ENCODE measurements at regions not wholly inside any gene's neighbourhood (a gene's known extent, or its start where the extent isn't known, plus 50 kb on each side); places are given as distances from the start of the nearest gene placed in this dataset.

DNA sequence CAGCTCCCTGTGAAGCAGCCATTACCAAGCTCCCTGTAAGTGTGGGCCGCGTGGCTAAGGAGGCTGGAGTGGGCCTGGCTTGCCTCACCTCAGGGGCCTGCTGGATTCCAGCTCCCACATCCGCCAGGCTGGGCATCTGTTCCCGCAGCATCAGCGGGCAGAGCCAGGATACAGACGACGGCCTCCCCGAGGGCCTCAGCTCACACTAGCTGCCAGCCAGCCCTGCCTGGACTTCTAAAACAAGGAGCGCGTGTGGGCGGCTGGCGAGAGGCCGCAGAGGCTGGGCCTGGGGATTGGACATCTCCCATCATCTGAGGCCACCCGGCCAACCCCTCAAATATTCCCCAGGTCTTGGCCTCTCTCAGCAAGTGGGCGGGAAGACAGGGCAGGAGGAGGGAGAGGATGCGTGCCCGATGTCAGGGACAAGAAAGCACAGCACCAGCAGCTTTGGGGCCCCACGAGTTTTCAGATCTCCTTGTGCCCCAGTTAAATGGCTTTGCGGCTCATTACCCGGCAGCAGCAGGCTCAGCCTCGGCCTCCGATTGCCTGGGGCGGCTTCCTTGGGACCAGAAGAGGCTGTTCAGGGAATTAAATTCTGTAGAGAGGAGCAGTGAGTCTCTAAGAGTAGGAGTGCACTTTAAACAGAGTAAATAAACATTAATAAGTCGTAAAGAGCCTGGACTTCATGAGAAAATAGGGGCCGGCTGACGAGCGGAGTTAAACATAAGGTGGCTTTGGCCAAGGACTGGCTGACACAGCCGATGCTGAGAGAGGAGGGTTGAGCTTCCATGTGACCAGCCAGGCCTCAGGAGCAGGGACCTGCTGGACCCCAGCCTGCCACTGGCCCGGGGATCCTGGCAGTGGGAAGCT lies 208.9 kb upstream of the C1orf174 start:
- H3K4me3 ChIP-seq (ENCODE audit: low read depth in 1 of 2, low read length in 2 of 2) = no peak overlapping the region
- H3K36me3 ChIP-seq (ENCODE audit: insufficient read depth, low read length) = no peaks in the 10 kb centered on the region
- H3K27ac ChIP-seq (ENCODE audit: low read length) = no peak overlapping the region
- H3K9me3 ChIP-seq (ENCODE audit: insufficient read depth, low read length, severe bottlenecking) = no peaks in the 10 kb centered on the region
- no peaks in the 10 kb centered on the region for H3K27me3 ChIP-seq (ENCODE audit: insufficient read depth, low read length, poor library complexity)
- no peak for DNase-seq
- TF ChIP-seq CTCF (IDR thresholded peaks at IDR 0.05; ENCODE audit: borderline replicate concordance, extremely low read depth, low read length, poor library complexity, severe bottlenecking) (no peak), EZH2 (IDR thresholded peaks at IDR 0.05; ENCODE audit: borderline replicate concordance, low read depth, low read length, severe bottlenecking) (no peak)
- no peaks in the 10 kb centered on the region for H3K79me2 ChIP-seq (ENCODE audit: insufficient read depth, low read length)
- H3K9ac ChIP-seq (ENCODE audit: low read depth, low read length) = no peak overlapping the region
- no peak for ATAC-seq (ENCODE audit: insufficient read depth, low read depth)
- H4K20me1 ChIP-seq (ENCODE audit: insufficient read depth, low read length) = no peaks in the 10 kb centered on the region
- no peak overlapping the region for H2AFZ ChIP-seq (ENCODE audit: low read depth, low read length)
- no peaks in the 10 kb centered on the region for H3K4me1 ChIP-seq (ENCODE audit: insufficient read depth, low read length)
- H3K4me2 ChIP-seq (ENCODE audit: insufficient read depth, low read length) = no peak overlapping the region

GRCh38 chr1:4109628-4109940 lies 209.5 kb upstream of the C1orf174 start:
- Histone ChIP-seq H4K20me1 (ENCODE audit: insufficient read depth, low read length) (no peaks in the 10 kb centered on the region), H3K4me1 (ENCODE audit: insufficient read depth, low read length) (no peaks in the 10 kb centered on the region), H3K79me2 (ENCODE audit: insufficient read depth, low read length) (no peaks in the 10 kb centered on the region), H3K4me2 (ENCODE audit: insufficient read depth, low read length) (no peak overlapping the region), H3K36me3 (ENCODE audit: insufficient read depth, low read length) (no peaks in the 10 kb centered on the region), H3K9ac (ENCODE audit: low read depth, low read length) (no peak overlapping the region), H2AFZ (ENCODE audit: low read depth, low read length) (no peak overlapping the region), H3K27me3 (ENCODE audit: insufficient read depth, low read length, poor library complexity) (no peaks in the 10 kb centered on the region), H3K4me3 (ENCODE audit: low read depth in 1 of 2, low read length in 2 of 2) (no peak overlapping the region), H3K27ac (ENCODE audit: low read length) (no peak overlapping the region), H3K9me3 (ENCODE audit: insufficient read depth, low read length, severe bottlenecking) (no peaks in the 10 kb centered on the region)
- ATAC-seq (ENCODE audit: insufficient read depth, low read depth) = no peak
- TF ChIP-seq CTCF (IDR thresholded peaks at IDR 0.05; ENCODE audit: borderline replicate concordance, extremely low read depth, low read length, poor library complexity, severe bottlenecking) = no peak
- TF ChIP-seq EZH2 (IDR thresholded peaks at IDR 0.05; ENCODE audit: borderline replicate concordance, low read depth, low read length, severe bottlenecking) = no peak
- no peak for DNase-seq

- Histone ChIP-seq H3K27ac (ENCODE audit: low read length) (no peak overlapping the region), H3K9ac (ENCODE audit: low read depth, low read length) (no peak overlapping the region), H3K9me3 (ENCODE audit: insufficient read depth, low read length, severe bottlenecking) (no peaks in the 10 kb centered on the region), H3K4me1 (ENCODE audit: insufficient read depth, low read length) (no peaks in the 10 kb centered on the region), H3K36me3 (ENCODE audit: insufficient read depth, low read length) (no peaks in the 10 kb centered on the region), H4K20me1 (ENCODE audit: insufficient read depth, low read length) (no peaks in the 10 kb centered on the region), H3K27me3 (ENCODE audit: insufficient read depth, low read length, poor library complexity) (no peaks in the 10 kb centered on the region), H3K4me3 (ENCODE audit: low read depth in 1 of 2, low read length in 2 of 2) (no peak overlapping the region), H3K4me2 (ENCODE audit: insufficient read depth, low read length) (no peak overlapping the region), H3K79me2 (ENCODE audit: insufficient read depth, low read length) (no peaks in the 10 kb centered on the region), H2AFZ (ENCODE audit: low read depth, low read length) (no peak overlapping the region)
- no peak for ATAC-seq (ENCODE audit: insufficient read depth, low read depth)
- DNase-seq = no peak
- no peak for TF ChIP-seq CTCF (IDR thresholded peaks at IDR 0.05; ENCODE audit: borderline replicate concordance, extremely low read depth, low read length, poor library complexity, severe bottlenecking)
- TF ChIP-seq EZH2 (IDR thresholded peaks at IDR 0.05; ENCODE audit: borderline replicate concordance, low read depth, low read length, severe bottlenecking) = no peak
These were observed 210.8 kb upstream of the C1orf174 start for GRCh38 chr1:4110888-4111287.

Data from DND-41 (cell line).